ENCODE measurements at regions not wholly inside any gene's neighbourhood (a gene's known extent, or its start where the extent isn't known, plus 50 kb on each side); places are given as distances from the start of the nearest gene placed in this dataset.

DNA sequence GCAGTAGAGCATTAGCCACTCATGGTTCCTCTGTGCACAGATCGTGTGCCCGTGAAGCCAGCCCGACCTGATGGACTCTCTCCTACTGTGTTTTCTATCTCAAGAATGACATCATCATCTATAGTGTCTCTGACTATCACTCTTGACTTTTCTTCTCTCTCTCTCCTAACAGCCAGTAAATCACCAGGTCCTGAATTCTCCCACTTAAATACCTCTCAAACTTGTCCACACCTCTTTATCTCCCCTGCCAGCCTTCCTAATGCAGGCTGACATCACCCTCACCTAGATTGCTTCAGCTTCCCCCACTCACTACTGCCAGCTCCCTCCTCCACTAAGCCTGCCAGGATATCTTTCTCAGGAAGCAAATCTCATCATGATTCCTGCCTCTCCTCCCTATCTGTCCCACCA is 90.6 kb upstream of the MIER3 start (continued):
- TF ChIP-seq KLF13 (tag; IDR thresholded peaks at IDR 0.05; ENCODE audit: borderline replicate concordance, low read depth), result no peak
- TF ChIP-seq, protein P1, sequence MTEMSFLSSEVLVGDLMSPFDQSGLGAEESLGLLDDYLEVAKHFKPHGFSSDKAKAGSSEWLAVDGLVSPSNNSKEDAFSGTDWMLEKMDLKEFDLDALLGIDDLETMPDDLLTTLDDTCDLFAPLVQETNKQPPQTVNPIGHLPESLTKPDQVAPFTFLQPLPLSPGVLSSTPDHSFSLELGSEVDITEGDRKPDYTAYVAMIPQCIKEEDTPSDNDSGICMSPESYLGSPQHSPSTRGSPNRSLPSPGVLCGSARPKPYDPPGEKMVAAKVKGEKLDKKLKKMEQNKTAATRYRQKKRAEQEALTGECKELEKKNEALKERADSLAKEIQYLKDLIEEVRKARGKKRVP (CRISPR knock-in tag; IDR thresholded peaks at IDR 0.05), result no peak
- TF ChIP-seq XRCC5 (IDR thresholded peaks at IDR 0.05; ENCODE audit: low read depth, low read length), result no peak
- no peak for TF ChIP-seq RHOXF2B (CRISPR knock-in tag; conservative IDR thresholded peaks at IDR 0.05)
- TF ChIP-seq BRD4 (IDR thresholded peaks at IDR 0.05), result no peak
- TF ChIP-seq BRD9 (IDR thresholded peaks at IDR 0.05; ENCODE audit: low read depth, partially characterized antibody), result no peak
- peak; percentile 49; the same call in 1 of the 2 replicates for TF ChIP-seq ETV1 (tag; conservative IDR thresholded peaks at IDR 0.05; ENCODE audit: low read depth)
- TF ChIP-seq CREB1 (IDR thresholded peaks at IDR 0.05), result peak; percentile 27; the same call in 1 of the 2 replicates
- no peak for TF ChIP-seq CREB1 (CRISPR knock-in tag; IDR thresholded peaks at IDR 0.05)
- TF ChIP-seq, protein P2, sequence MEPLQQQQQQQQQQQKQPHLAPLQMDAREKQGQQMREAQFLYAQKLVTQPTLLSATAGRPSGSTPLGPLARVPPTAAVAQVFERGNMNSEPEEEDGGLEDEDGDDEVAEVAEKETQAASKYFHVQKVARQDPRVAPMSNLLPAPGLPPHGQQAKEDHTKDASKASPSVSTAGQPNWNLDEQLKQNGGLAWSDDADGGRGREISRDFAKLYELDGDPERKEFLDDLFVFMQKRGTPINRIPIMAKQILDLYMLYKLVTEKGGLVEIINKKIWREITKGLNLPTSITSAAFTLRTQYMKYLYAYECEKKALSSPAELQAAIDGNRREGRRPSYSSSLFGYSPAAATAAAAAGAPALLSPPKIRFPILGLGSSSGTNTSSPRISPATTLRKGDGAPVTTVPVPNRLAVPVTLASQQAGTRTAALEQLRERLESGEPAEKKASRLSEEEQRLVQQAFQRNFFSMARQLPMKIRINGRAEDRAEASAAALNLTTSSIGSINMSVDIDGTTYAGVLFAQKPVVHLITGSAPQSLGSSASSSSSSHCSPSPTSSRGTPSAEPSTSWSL (CRISPR knock-in tag; IDR thresholded peaks at IDR 0.05; ENCODE audit: borderline replicate concordance), result no peak
- TF ChIP-seq, protein P3, sequence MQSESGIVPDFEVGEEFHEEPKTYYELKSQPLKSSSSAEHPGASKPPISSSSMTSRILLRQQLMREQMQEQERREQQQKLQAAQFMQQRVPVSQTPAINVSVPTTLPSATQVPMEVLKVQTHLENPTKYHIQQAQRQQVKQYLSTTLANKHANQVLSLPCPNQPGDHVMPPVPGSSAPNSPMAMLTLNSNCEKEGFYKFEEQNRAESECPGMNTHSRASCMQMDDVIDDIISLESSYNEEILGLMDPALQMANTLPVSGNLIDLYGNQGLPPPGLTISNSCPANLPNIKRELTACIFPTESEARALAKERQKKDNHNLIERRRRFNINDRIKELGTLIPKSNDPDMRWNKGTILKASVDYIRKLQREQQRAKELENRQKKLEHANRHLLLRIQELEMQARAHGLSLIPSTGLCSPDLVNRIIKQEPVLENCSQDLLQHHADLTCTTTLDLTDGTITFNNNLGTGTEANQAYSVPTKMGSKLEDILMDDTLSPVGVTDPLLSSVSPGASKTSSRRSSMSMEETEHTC (IDR thresholded peaks at IDR 0.05), result no peak
- no peak for TF ChIP-seq ZNF263 (CRISPR knock-in tag; IDR thresholded peaks at IDR 0.05; ENCODE audit: borderline replicate concordance)
- TF ChIP-seq ZNF143 (CRISPR knock-in tag; IDR thresholded peaks at IDR 0.05), result no peak
- TF ChIP-seq SRSF7 (optimal IDR thresholded peaks at IDR 0.05; ENCODE audit: low read depth, low read length), result no peak
- TF ChIP-seq GATAD2B (IDR thresholded peaks at IDR 0.05; ENCODE audit: borderline replicate concordance), result no peak
- peak; percentile 69; the same call in 1 of the 2 replicates for TF ChIP-seq ZNF175 (CRISPR knock-in tag; IDR thresholded peaks at IDR 0.05; ENCODE audit: low read depth)
- TF ChIP-seq, protein P4, sequence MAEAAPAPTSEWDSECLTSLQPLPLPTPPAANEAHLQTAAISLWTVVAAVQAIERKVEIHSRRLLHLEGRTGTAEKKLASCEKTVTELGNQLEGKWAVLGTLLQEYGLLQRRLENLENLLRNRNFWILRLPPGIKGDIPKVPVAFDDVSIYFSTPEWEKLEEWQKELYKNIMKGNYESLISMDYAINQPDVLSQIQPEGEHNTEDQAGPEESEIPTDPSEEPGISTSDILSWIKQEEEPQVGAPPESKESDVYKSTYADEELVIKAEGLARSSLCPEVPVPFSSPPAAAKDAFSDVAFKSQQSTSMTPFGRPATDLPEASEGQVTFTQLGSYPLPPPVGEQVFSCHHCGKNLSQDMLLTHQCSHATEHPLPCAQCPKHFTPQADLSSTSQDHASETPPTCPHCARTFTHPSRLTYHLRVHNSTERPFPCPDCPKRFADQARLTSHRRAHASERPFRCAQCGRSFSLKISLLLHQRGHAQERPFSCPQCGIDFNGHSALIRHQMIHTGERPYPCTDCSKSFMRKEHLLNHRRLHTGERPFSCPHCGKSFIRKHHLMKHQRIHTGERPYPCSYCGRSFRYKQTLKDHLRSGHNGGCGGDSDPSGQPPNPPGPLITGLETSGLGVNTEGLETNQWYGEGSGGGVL (CRISPR knock-in tag; IDR thresholded peaks at IDR 0.05), result no peak
- no peak for TF ChIP-seq SMARCA5 (IDR thresholded peaks at IDR 0.05)
- TF ChIP-seq ZFP36 (IDR thresholded peaks at IDR 0.05; ENCODE audit: low read depth, low read length, partially characterized antibody), result peak; percentile 71
- TF ChIP-seq, protein P5, sequence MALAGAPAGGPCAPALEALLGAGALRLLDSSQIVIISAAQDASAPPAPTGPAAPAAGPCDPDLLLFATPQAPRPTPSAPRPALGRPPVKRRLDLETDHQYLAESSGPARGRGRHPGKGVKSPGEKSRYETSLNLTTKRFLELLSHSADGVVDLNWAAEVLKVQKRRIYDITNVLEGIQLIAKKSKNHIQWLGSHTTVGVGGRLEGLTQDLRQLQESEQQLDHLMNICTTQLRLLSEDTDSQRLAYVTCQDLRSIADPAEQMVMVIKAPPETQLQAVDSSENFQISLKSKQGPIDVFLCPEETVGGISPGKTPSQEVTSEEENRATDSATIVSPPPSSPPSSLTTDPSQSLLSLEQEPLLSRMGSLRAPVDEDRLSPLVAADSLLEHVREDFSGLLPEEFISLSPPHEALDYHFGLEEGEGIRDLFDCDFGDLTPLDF (CRISPR knock-in tag; IDR thresholded peaks at IDR 0.05), result no peak
- TF ChIP-seq PHF8 (IDR thresholded peaks at IDR 0.05; ENCODE audit: borderline replicate concordance, low read length), result no peak
- no peak for TF ChIP-seq ZNF174 (CRISPR knock-in tag; IDR thresholded peaks at IDR 0.05)
- TF ChIP-seq WHSC1 (IDR thresholded peaks at IDR 0.05; ENCODE audit: low read length), result no peak
- TF ChIP-seq MCM5 (IDR thresholded peaks at IDR 0.05; ENCODE audit: low read depth), result no peak
